Nucleus accumbens (tissue), 56 donors: ENCODE measurements at regions not wholly inside any gene's neighbourhood (a gene's known extent, or its start where the extent isn't known, plus 50 kb on each side); places are given as distances from the start of the nearest gene placed in this dataset.
"Not testable (repeated sequence)": the region's sequence is repeated elsewhere in the genome, so short reads cannot be mapped to it uniquely, and the experiment has no call there.

Experiments
- DNase-seq, 56 donors: peaks; one replicate each; lab custom pipeline; 2025; lab: John Stamatoyannopoulos, UW

GRCh38 chr4:18185491-18185890 is 163.9 kb upstream of the LCORL start:
- no peak for DNase-seq

- DNase-seq: no peak
Measured at GRCh38 chr4:18180892-18181291, 159.3 kb upstream of the LCORL start.

- no peak for DNase-seq
Measured at GRCh38 chr4:18180122-18180521, 158.6 kb upstream of the LCORL start.

GRCh38 chr4:18171896-18172295 is 150.3 kb upstream of the LCORL start:
- DNase-seq: no peak

- DNase-seq: no peak
Measured at GRCh38 chr4:18167831-18168230, 146.3 kb upstream of the LCORL start.

- DNase-seq: no peak
Measured at GRCh38 chr4:18166925-18167324, 145.4 kb upstream of the LCORL start.

- DNase-seq: no peak
Measured at GRCh38 chr4:18162453-18162852, 140.9 kb upstream of the LCORL start.

GRCh38 chr4:18159117-18159912 is 137.8 kb upstream of the LCORL start:
- not testable (repeated sequence) for DNase-seq

GRCh38 chr4:18155067-18156041 is 133.8 kb upstream of the LCORL start:
- DNase-seq: no peak

GRCh38 chr4:18138076-18138665 is 116.6 kb upstream of the LCORL start:
- DNase-seq: no peak

- no peak for DNase-seq
Measured at GRCh38 chr4:18134111-18134510, 112.6 kb upstream of the LCORL start.

GRCh38 chr4:18130256-18130655 is 108.7 kb upstream of the LCORL start:
- DNase-seq: no peak

GRCh38 chr4:18128241-18128640 is 106.7 kb upstream of the LCORL start:
- no peak for DNase-seq

GRCh38 chr4:18127030-18127429 is 105.5 kb upstream of the LCORL start:
- no peak for DNase-seq

GRCh38 chr4:18113710-18114331 is 92.3 kb upstream of the LCORL start:
- DNase-seq: no peak

GRCh38 chr4:18111081-18111480 is 89.5 kb upstream of the LCORL start:
- no peak for DNase-seq

GRCh38 chr4:18110099-18110498 is 88.5 kb upstream of the LCORL start:
- no peak for DNase-seq

GRCh38 chr4:18109676-18110075 is 88.1 kb upstream of the LCORL start:
- DNase-seq: no peak

- DNase-seq: not testable (repeated sequence)
Measured at GRCh38 chr4:18107848-18108528, 86.4 kb upstream of the LCORL start.

GRCh38 chr4:18106620-18107019 is 85.1 kb upstream of the LCORL start:
- DNase-seq: no peak
